ENCODE measurements at regions not wholly inside any gene's neighbourhood (a gene's known extent, or its start where the extent isn't known, plus 50 kb on each side); places are given as distances from the start of the nearest gene placed in this dataset.

GRCh38 chr2:67977464-67977863 is 85.3 kb downstream of the C1D start:
- DNase-seq (ENCODE audit: low spot score), result no peak

GRCh38 chr2:67982956-67983355 is 79.8 kb downstream of the C1D start:
- no peak for DNase-seq (ENCODE audit: low spot score)

- no peak for DNase-seq (ENCODE audit: low spot score)
Observed at GRCh38 chr2:67984600-67984999, 78.2 kb downstream of the C1D start.

GRCh38 chr2:67985586-67985985 is 77.2 kb downstream of the C1D start:
- no peak for DNase-seq (ENCODE audit: low spot score)

GRCh38 chr2:67986258-67986657 is 76.5 kb downstream of the C1D start:
- DNase-seq (ENCODE audit: low spot score), result no peak

Data from HuH-7.5 (cell line).